NOMO-1 treated with dmso at 0.1 percent for 144 hours (cell line): ENCODE measurements at regions not wholly inside any gene's neighbourhood (a gene's known extent, or its start where the extent isn't known, plus 50 kb on each side); places are given as distances from the start of the nearest gene placed in this dataset.

Source experiments
- DNase-seq: peaks from one replicate; lab custom pipeline; 2025; ENCODE audit not compliant: unreplicated experiment; lab: John Stamatoyannopoulos, UW

DNA sequence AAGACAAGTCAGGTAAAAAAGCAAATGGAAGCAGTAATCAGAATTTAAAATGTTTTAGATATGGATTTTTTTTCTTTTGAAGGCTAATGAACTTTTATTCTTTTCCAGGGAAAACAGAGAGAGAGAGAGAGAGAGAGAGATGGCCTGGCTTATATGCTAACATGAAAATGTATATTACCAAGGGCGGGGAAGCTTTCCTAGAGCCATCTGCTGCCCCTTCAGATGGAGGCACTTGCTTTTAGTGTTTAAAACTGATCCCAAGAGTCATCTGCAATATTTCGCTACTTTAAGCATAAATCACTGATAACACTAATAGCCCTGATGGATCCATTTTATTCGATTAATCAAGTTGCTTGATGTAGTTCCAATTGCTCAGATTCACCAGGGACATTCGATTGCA lies 186.1 kb upstream of the ADAMTS16 start:
- no peak for DNase-seq

DNA sequence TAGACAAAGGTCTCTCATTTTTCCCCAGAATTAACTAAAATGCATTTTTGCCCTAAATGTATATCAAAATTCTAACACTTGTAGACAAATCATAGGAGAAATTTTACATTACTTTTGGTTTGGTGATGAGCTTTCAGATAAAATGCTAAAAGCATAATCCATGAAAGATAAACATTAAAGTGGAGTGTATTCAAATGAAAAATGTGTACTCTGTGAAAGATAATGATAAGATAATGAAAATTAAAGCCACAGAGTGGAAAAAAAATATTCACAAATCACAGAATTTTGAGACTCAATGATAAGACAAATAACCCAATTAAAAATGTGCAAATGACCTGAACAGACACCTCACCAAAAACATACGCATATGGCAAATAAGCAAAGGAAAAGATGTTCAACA lies 176.9 kb upstream of the ADAMTS16 start:
- DNase-seq: no peak

DNA sequence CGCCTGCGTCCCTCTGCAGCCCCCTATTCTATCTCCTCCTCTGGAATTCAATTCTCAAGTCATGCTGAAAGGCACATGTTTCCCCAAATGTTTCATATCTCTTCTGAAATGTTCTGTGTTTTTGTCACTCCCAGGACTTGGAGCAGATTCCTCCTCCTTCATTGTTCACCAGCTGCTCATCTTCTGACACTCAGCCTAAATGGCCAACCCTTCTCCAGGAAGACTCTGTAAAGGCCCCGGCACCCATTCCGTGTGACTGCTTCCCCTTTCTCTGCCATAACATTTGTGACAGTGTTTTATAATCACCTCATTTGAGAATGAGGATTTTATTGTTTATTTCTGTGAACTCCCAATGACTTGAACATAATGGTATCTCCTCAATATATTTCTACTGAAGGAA lies 170.8 kb upstream of the ADAMTS16 start:
- DNase-seq: no peak

DNA sequence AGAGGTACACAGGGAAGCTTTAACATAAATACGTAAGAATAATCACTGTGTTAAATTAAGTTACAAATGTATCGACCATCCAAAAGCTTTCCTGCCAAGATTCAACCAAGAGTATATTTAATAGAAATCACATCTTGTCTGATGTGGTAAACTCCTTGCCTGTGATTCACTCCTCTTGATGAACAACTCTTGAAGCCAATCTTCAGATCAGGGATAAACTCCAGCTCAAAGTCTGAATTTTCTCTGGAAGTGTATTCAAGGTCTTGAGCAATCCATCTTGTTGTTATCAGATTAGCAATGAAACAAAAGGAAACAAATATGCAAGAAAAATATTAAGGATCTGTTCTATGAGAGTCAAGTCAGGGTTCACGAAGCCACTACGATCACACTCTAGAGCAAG lies 170.0 kb upstream of the ADAMTS16 start:
- no peak for DNase-seq

DNA sequence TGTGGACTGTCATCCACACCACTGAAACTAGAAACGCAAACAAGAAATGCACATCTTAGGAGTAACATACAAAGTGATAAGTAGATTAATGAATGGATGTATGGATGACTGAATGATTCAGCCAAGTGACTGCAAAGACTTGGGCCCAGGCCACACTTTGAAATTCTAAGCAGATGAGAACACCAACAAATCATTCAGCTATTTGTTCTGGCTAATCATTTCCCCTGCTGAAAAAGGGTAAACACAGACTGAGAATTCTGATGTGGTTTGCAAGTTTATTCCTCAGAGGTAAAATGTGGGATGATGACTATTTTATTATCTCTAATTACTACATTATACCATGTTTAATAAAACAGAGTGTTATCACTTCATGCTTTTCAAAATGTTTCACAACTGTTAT lies 163.2 kb upstream of the ADAMTS16 start:
- no peak for DNase-seq

DNA sequence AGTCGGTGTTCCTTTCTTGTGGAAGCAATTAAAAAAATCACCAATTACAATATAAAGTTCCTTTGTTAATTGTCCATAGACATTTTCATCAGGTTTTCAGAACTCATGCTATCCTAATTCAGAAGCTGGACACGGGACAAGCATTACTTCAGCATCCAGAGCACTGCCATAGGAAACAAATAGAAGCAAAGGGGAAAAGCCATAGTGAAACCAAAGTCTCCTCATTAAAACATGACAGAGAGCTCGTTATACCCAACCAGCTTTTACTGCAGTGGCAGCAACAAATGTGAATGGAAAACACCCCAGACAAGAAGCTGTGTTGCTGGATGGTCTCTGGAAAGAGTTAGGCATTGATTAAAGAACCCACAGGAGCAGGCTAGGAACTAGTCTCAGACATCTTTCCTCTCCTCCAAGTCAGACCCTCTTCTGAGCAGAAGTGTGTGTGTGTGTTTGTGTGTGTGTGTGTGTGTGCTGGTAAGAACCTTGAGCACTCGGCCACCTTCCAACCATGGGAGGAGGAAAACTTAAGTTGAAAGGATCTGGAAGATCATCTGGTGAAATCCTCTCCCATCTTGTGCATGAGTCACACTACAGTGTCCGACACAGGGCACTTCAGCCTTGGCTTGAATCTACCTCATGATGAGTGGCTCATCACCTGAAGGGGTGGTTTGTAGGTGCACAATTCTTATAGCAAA lies 162.6 kb upstream of the ADAMTS16 start:
- no peak for DNase-seq

DNA sequence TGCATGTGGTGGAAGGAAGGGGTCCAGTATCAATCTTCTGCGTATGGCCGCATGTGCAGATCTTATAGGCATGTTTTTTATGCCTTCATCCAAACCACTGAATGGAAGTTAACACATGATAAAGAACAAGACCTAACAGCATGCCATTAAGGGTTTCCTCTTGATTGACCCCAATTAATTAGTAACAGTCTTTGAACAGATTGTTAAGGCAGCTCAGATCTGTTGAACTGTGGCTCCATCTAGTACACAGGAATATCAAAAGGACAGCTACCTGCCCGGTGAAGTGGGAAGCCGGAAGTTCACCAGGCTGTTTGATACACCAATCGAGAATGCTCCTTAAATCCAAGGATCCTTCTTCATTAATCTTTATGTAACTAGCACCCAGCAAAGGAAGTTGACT lies 159.9 kb upstream of the ADAMTS16 start:
- DNase-seq: no peak

DNA sequence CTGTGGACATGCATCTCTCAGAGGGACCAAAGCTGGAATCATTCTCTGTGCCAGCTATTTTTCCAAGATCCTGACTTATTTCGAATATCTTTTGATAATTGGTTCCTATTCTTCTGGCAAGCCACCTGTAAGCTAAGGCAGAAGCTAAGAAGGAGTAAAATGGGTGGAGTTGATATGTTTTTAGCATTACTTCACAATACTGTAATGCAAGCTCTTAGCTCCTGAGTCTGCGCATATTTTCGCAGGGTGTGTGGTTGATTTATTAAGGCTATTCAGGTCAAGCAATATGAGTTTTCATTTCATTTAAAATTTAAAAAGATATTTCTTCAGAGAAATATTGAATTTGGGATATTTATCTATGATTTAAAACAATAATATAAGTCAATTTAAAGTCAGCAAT lies 158.5 kb upstream of the ADAMTS16 start:
- no peak for DNase-seq

DNA sequence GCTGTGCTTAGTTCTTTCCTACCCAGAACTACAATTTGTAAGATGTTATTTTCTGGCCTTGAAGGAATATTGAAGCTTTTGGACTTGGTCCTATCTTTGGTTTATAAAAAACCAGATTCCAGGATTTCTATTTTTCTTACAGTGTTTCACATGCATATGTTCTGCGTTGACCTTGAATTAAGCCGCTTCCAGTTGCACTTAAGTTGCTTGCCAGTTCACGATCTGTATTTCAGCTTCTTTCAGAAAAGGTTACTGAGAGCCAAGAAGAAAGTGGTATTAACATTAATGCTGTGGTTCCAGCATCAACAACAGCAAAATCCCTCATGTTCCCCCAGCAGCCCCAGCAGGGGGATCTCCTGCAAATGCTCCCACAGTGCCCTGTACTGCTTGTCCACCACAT lies 156.4 kb upstream of the ADAMTS16 start:
- DNase-seq: no peak

DNA sequence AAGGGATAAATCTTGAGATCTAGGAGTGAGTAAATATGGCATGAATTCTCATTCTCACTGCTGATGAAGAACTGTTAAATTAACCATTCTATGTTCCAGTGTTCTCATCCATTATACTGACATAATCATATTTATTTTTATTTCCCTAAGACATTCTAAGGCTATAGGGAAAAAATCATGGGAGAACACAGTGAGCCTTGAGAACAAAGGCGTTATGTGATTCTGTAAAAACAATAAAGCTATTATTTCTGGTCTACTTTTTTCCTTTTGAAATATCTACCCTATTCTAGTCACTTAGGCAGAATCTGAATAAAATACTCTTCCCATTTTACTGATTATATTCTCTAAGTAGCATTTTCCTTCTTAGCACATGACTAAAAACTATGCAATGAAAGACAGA lies 155.7 kb upstream of the ADAMTS16 start:
- DNase-seq: no peak

DNA sequence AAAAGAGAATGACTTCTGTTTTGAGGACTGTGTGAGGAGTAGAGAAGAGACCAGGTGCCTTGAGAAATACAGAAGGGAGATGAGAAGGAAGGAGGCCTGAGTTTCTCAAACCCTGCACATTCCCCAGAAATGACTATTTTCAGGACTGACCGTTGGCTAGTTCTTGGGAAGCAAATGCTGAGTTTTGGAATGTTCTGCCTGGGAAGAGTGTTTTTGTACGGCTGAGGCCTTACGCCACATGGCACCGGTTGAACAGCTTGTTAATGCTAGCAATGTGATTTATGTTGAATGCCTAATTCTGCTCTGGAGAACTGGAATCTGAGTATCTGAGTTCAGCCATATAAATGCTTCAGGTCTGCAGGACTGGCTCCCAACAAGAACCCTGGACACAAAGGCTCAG lies 152.7 kb upstream of the ADAMTS16 start:
- no peak for DNase-seq

DNA sequence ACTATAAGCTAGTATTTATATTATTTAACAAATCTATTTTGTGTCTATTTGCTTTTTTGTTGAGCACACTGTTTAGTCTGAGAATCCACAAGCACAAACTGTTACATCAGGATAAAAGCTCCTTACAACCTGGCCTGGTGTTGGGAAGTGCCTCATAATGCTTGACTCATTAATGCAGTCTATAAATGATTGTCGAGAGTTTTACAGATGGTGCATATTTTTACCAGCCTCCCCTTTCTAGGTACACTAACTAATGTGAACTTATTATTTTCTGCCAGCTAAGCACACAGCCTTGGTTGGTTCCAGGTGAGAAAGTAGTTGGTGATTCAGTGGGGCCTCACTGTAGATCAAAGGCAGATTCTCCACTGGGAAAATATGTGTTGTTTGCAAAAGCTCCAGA lies 151.0 kb upstream of the ADAMTS16 start:
- no peak for DNase-seq

DNA sequence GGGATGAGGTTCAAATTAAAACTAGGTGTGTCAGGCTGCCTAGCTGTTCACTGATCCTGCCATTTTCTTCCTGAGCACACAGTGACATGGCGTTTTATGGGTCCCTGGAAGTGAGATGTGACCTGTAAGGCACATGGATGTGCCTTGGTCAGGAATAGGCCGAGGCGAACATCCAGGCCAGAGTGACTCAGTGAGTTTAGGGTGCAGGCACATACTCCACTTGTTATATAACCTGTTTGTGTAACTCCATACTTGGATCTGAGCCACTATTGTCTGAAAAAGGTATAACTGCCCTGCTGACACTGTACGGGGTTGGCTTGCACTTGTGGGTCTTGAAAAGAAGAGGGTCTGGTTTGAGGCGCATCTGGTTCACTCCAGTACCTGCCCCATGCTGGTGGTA lies 150.1 kb upstream of the ADAMTS16 start:
- DNase-seq: no peak

DNA sequence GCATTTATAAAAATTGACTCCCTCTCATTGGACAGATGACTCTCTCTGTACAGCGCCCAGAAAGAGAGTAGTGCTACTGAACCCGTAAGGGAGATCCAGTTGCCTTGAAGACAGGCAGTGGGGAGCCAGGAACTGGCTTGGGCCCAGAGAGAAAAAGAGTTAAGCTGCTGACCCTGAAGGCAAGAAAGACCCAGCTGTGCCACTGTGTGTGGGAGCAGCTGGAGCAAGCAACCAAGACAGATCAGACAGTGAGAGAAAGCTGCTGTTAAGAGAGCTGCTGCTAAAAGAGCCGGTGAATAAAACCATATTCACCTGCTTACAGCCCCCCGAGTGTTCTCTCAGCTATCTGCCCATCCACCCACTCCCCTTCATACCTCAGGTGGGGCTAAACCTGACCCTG lies 149.7 kb upstream of the ADAMTS16 start:
- no peak for DNase-seq

DNA sequence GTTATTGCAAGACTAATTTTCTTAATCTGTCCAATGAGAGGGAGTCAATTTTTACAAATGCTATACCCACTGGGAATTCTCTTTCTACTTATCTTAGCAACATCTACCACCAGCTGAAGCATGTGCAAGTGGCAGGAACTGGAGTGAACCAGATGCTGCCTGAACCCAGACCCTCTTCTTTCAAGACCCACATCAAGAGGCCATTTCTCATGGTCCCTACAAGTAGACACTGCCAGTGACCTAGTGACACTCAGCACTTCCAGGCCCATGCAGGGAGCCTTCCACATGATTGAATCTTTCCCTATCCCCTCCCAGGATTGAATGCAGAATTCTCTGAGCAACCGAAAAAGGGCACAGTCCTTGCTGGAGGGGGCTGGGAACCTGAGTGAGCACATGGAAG lies 148.2 kb upstream of the ADAMTS16 start:
- DNase-seq: no peak

DNA sequence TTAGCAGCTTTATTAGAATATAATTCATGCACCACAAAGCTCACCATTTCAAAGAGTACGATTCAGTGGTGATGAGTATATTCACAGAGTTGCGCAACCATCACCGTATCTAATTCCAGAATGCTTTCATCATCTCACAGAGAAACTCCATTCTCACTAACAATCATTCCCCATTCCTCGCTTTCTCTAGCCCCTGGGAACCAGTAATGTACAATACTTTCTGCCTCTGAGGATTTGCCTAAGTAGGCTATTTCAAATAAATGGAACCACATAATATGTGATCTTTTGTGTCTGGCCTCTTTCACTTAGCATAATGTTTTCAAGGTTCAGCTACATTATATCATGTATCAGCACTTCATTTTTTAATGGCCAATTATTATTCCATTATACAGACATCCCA lies 145.1 kb upstream of the ADAMTS16 start:
- no peak for DNase-seq

DNA sequence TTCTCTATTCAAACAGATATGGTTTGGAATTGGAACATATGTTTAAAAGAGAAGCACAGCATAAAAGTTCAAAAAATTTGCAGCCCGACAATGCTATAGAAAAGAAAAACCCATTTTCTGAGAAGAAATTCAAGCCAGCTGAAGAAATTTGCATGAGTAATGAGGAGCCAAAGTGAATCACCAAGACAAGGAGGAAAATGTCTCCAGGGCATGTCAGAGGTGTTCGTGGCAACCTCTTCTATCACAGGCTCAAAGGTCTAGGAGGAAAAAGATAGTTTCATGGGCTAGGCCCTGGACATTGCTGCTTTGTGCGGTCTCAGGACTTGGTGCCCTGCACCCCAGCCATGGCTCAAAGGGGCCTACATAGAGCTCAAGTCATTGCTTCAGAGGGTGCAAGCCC lies 134.8 kb upstream of the ADAMTS16 start:
- no peak for DNase-seq

DNA sequence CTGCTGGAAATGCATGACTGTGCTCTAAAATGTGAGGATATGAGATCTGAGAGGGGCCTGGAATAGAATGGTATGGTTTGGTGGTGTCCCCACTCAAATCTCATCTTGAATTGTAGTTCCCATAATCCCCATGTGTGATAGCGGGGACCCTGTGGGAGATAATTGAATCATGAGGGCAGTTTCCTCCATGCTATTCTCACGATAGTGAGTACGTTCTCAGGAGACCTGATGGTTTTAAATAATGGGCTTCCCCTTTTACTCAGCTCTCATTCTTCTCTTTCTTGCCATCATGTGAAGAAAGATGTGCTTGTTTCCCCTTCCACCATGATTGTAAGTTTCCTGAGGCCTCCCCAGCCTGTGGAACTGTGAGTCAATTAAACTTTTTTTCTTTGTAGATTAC lies 133.6 kb upstream of the ADAMTS16 start:
- no peak for DNase-seq

DNA sequence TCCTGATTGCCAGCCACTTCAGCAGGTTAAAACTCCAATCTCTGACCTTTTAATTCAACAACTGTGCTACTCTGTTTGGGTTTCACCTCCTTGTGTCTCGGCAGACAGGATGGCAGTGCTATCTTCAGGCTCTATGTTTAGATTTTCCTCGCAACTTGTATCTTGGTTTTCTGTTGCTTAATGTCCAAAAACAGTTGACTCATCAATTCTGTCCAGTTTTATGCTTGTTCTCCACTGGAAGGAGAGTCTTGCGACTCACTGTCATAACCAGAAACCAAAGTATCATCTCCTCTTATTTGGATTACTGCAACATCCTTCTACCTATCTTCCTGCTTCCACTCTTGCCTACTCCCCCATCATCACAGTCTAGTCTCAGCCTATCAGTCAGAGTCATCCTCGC lies 130.9 kb upstream of the ADAMTS16 start:
- no peak for DNase-seq

DNA sequence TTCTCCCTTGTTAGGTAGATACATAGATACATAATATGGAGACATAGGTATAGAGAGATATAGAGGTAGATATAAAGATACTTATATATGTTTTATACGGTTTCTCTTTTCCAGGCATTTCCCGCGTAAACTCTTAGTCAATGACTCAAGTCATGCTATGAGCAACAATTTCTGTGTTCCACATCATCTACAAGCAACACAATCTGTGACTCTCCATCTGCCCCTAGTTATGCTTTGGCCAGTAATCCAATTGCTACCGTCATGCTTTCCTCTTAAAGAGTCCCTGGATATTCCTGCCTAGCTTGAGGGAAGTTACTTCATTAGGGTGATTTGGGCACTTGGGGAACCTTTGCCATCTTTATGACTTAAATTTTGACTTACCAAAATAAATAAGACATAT lies 129.0 kb upstream of the ADAMTS16 start:
- DNase-seq: no peak

DNA sequence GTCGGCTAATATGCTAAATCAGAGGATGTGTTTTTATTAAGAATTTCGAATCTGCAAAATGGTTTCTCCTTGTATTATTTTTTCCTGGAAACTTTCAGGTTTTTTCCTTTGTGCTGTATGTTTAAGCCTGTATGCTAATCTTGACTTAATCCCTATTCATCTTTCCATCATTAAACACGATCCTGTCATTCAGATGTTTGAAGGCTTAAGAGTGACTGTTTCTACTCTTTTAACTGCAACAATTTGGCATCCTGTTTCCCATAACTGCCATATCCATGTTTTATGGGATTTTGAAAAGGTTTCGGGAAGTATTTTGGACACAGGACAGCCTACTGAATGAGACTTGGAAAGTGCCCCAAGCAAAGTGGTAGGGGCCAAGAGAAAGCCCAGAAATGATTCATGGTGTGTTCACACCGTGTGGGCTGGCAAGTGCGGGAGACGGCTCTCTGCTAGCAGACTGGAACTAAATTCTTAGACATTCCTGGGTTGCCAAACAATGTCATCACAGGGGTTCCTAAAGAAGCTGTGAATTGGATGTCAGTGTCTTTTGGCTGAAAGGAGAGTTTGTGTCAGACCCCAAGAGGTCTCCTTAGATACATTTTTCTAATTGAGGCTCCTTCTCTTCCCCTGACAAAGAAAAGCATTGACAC lies 125.4 kb upstream of the ADAMTS16 start:
- DNase-seq: no peak

DNA sequence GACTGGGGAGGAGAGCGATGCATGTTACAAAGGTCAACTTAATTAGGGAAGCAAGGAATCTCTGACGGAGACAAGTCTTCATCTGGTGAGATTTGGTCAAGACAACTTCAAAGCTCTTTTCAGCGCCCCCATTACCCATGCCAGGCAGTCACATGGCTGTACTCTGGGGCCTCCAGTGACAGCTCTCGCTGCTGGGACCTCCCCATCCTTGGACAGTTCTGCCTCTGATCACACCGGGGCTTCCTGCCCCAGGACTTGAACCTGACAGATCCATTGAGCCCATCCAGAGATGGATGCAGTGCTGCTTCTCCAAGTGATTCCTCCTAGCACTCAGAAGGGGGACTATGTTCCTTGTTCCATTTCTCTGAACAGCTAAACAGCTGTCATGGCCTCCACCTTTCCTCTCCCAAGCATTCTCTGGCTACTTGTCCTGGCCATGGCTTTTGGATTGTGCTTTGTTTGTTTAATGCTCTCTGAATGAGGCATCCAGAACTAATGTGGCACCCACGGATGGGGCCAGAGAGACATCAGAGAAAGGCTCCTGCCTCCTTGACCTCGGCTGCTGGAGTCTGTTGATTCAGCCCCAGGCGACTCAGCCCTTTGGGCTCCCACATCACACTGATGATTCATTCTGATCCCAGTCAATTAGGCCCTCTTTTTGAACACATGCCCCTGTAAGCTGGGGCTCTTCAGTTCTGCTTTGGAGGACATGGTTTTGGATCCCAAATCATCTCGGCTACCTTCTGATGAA lies 122.1 kb upstream of the ADAMTS16 start:
- DNase-seq: no peak
